Gastrocnemius medialis (tissue), 4 donors: ENCODE measurements at regions not wholly inside any gene's neighbourhood (a gene's known extent, or its start where the extent isn't known, plus 50 kb on each side); places are given as distances from the start of the nearest gene placed in this dataset.
A peak's percentile ranks its signal among the peaks of the same experiment; 100 is the strongest.

Experiments
- ATAC-seq, 2 donors: fragments of 150-250 bp; one replicate each; pipeline ENCODE4 v1.9.1; 2016
- DNase-seq, 2 donors: peaks; one replicate each; pipeline ENCODE4 v3.0.0-alpha.2; 2019
- H3K27ac ChIP-seq, 4 donors: fragments of 200-600 bp; sonication (generic); 1 replicate in 1 of 4; 2 replicates in 3 of 4; pipeline ENCODE4 v1.5.1; 2016 to 2018; ENCODE audit warnings: mild to moderate bottlenecking in 2 of 4, moderate library complexity in 1 of 4
- H3K27me3 ChIP-seq, 3 donors: fragments of 200-600 bp; sonication (generic) in 2 of 3; 1 replicate in 1 of 3; 2 replicates in 2 of 3; pipeline versions ENCODE4 v1.5.1 to v1.6.0; 2016 to 2019; ENCODE audit warnings: mild to moderate bottlenecking in 1 of 3, moderate library complexity in 1 of 3
- H3K36me3 ChIP-seq, 2 donors: fragments of 200-600 bp; sonication (generic) in 1 of 2; one replicate each; pipeline ENCODE4 v1.5.1; 2017 to 2018
- H3K4me1 ChIP-seq, 2 donors: fragments of 200-600 bp; sonication (generic) in 1 of 2; one replicate each; pipeline ENCODE4 v1.5.1; 2016 to 2017; ENCODE audit warnings: mild to moderate bottlenecking in 2 of 2
- H3K4me3 ChIP-seq, 4 donors: fragments of 200-600 bp; sonication (generic) in 3 of 4; 1 replicate in 1 of 4; 2 replicates in 3 of 4; pipeline ENCODE4 v1.5.1; 2016 to 2019; ENCODE audit warnings: mild to moderate bottlenecking in 2 of 4
- H3K9me3 ChIP-seq, 3 donors: fragments of 200-600 bp; sonication (generic) in 2 of 3; 1 replicate in 1 of 3; 2 replicates in 2 of 3; pipeline ENCODE4 v1.5.1; 2016 to 2019
- POLR2A ChIP-seq, 2 donors: fragments of 450-650 bp; IDR thresholded peaks; one replicate each; pipeline ENCODE4 v1.6.1; 2017; ENCODE audit warnings: antibody characterized with exemption in 2 of 2, mild to moderate bottlenecking in 2 of 2, moderate library complexity in 2 of 2
- in situ Hi-C, 4 donors: fragments of 200-750 bp; cut with MboI; loops; one replicate each; pipeline versions ENCODE4 v1.15.0 to v1.8.0; 2017; ENCODE audit warnings: low sequenced_read_pairs in 4 of 4
- intact Hi-C: fragments of 100-400 bp; cut with DNase I; formaldehyde crosslinking; loops from one replicate; pipeline ENCODE4 v1.15.1; 2023; ENCODE audit warnings: low total_unique reads
- TF ChIP-seq, protein P1 (sequence below), 5 experiments: fragments of 450-650 bp in 3 of 5; fragments of 200-600 bp in 2 of 5; sonication (generic) in 2 of 5; IDR thresholded peaks in 4 of 5; conservative IDR thresholded peaks in 1 of 5; 1 replicate in 4 of 5; 2 replicates in 1 of 5; pipeline ENCODE4 v1.5.1; 2016 to 2019; ENCODE audit warnings: antibody characterized with exemption in 5 of 5, mild to moderate bottlenecking in 3 of 5, moderate library complexity in 3 of 5

DNA sequence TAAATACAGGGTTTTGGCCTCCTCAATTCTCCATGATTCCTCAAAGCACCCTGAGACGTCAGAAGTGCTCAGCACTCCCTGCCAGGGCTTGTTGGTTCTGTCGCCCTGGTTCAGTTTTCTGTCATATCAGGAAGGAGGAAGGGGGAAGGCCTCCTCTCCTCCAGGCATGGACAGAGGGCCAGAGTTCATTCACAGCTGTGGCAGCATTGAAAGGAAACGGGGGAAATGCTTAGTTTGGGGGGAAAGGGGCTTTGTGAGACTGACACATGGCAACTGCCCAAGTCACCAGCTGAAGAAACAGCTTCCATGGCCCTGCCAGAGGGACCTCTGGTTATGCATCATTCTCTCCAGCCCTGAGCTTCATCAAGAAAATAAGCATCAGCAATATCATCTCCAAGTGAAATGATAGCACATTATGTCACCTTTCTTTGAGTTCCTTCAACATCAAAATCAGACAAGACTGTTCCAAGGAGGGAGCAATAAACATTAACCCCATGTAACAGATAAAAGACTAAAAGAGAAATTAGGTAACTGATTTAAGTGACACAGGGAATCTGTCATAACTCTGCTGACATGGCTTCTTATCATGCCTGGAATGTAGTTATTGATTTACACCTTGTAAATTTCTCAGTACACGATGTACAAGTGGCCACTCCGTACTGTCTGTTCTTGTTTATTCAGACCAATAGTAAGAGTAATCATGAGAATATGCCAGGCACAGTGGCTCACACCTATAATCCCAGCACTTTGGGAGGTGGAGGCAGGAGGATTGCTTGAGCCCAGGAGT, 103.2 kb upstream of the SLC25A33 start:
- in situ Hi-C loops (no loop called here), intact Hi-C loops (loop anchor here (2.0 to 10.0 kb wide), 2 partner anchors 51 to 371 kb away; partner anchors contain the start of gene SLC2A5)
- H3K4me3 ChIP-seq, result no peak overlapping the region
- H3K36me3 ChIP-seq, result no peaks in the 10 kb centered on the region
- H3K4me1 ChIP-seq, result peaks cover 47 to 52% of the 10 kb centered on the region in 2 donors
- no peaks in the 10 kb centered on the region for H3K9me3 ChIP-seq
- peak overlapping the region; percentile 61 to 96 (median 92) for H3K27ac ChIP-seq
- no peaks in the 10 kb centered on the region for H3K27me3 ChIP-seq
- TF ChIP-seq, protein P1, sequence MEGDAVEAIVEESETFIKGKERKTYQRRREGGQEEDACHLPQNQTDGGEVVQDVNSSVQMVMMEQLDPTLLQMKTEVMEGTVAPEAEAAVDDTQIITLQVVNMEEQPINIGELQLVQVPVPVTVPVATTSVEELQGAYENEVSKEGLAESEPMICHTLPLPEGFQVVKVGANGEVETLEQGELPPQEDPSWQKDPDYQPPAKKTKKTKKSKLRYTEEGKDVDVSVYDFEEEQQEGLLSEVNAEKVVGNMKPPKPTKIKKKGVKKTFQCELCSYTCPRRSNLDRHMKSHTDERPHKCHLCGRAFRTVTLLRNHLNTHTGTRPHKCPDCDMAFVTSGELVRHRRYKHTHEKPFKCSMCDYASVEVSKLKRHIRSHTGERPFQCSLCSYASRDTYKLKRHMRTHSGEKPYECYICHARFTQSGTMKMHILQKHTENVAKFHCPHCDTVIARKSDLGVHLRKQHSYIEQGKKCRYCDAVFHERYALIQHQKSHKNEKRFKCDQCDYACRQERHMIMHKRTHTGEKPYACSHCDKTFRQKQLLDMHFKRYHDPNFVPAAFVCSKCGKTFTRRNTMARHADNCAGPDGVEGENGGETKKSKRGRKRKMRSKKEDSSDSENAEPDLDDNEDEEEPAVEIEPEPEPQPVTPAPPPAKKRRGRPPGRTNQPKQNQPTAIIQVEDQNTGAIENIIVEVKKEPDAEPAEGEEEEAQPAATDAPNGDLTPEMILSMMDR (IDR thresholded peaks at IDR 0.05 in 4 of 5, conservative IDR thresholded peaks at IDR 0.05 in 1 of 5), result no peak
- peak in 1 of 2 donors; percentile 27 for TF ChIP-seq POLR2A (IDR thresholded peaks at IDR 0.05)
- ATAC-seq, result peak in 1 of 2 donors; percentile 58
- no peak for DNase-seq

DNA sequence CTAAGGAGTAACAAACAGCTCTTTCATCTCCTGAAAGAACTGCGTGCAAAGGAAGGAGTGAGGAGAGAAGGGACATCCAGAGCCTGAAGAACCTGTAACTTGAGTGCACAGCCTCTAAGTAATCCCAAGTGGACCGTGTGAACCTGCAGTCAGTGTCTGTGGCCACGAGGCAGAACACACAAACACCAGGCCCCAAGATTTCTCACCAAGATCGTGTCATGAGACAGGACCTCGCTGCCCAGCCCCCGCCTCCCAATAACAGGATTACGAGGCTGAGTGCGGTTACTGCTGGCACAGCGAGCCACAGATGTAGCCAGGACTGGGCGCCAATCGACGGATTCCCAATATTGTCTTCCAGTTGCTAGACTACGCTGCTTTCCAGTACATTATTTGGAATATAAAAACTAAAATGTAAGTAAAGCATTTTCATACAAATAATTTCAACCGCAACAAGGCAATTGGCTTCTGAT, 101.3 kb upstream of the SLC25A33 start:
- intact Hi-C loops (loop anchor here (2.0 to 10.0 kb wide), 3 partner anchors 53 to 373 kb away; partner anchors contain the start of gene SLC2A5), in situ Hi-C loops (no loop called here)
- Histone ChIP-seq H3K4me1 (peaks cover 67 to 72% of the 10 kb centered on the region in 2 donors), H3K27ac (peak overlapping the region; percentile 61 to 96 (median 92)), H3K36me3 (no peaks in the 10 kb centered on the region), H3K9me3 (no peaks in the 10 kb centered on the region), H3K27me3 (no peaks in the 10 kb centered on the region), H3K4me3 (no peak overlapping the region)
- TF ChIP-seq, protein P1 (IDR thresholded peaks at IDR 0.05 in 4 of 5, conservative IDR thresholded peaks at IDR 0.05 in 1 of 5), result no peak
- TF ChIP-seq POLR2A (IDR thresholded peaks at IDR 0.05), result peak in 1 of 2 donors; percentile 42
- ATAC-seq (peak; percentile 24 to 31), DNase-seq (peak; percentile 78)

DNA sequence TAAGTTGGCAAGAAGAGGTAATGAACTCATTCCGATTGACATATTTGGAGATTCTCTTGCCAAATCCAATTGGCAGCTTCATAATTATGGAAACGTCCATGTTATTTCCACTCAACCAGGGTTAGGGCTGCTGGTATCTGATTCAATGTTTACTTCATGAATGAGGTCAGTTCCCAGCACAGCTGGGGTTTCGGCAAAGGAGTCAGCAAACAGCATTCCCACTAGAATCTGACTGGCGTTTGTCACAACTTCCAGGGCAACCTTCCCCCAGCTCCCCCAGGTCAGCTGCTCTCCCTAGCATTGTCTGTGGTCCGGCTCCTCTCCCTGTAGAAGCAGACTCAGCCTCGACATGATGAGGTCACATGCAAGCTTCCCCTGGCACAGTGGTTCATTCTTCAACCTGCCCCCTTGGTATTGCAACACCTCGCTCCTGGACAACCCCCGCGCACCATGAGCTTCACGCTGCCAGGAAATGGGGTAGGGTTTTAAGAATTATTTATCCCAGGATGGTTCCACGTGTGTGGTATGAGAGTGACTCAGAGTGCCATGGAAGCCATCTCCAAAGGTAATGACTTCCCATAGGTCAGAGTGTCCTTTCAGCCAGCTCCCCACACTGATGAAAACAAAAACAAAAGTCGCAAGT, 100.7 kb upstream of the SLC25A33 start:
- H3K9me3 ChIP-seq, result no peaks in the 10 kb centered on the region
- H3K4me1 ChIP-seq, result peaks cover 69 to 76% of the 10 kb centered on the region in 2 donors
- no peaks in the 10 kb centered on the region for H3K36me3 ChIP-seq
- peak; percentile 77 to 82 for DNase-seq
- TF ChIP-seq, protein P1 (IDR thresholded peaks at IDR 0.05 in 4 of 5, conservative IDR thresholded peaks at IDR 0.05 in 1 of 5), result no peak
- TF ChIP-seq POLR2A (IDR thresholded peaks at IDR 0.05), result peak in 1 of 2 donors; percentile 28
- intact Hi-C loops, result loop anchor here (2.0 to 10.0 kb wide), 2 partner anchors 62 to 374 kb away; partner anchors contain the start of gene SLC2A5
- no peak overlapping the region for H3K4me3 ChIP-seq
- in situ Hi-C loops, result no loop called here
- no peaks in the 10 kb centered on the region for H3K27me3 ChIP-seq
- ATAC-seq, result peak; percentile 46 to 51
- H3K27ac ChIP-seq, result peak overlapping the region; percentile 61 to 96 (median 92)

DNA sequence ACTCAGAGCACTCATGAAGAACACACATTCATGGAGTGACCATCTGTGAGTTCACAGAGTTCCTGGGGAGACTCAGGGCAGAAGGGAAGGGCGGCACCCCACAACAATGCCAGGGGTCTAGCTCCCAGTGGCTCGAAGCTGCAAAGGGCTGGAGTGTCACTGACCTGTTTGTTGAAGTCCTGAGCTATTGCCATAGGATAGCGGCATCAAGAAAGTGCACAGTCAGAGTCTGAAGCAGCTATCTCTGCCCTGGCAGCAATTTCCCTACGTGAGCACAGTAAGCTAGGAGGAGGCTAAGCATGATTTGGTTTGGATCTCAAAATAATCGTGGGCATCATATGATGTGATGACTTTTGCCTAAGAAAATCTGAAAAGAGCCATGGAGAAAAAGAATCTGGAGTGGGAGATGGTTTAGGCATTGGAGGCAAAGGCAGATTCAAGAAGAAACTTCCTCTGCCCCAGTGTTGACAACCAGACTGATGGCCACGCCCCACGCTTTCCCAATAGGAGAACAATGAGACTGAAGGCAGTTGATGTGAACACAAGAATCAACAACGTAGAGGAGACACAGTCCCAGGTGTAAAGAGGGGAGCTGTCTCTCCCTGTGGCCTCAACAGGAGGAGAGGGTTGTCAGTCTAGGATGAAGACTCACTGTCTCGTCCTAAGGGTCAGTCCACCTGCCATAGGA, 100.0 kb upstream of the SLC25A33 start:
- in situ Hi-C loops, result no loop called here

More for the DNA sequence above, 100.0 kb upstream of the SLC25A33 start:
- Histone ChIP-seq H3K4me3 (no peak overlapping the region), H3K9me3 (no peaks in the 10 kb centered on the region), H3K4me1 (peaks cover 74 to 83% of the 10 kb centered on the region in 2 donors), H3K36me3 (no peaks in the 10 kb centered on the region), H3K27ac (peak overlapping the region; percentile 61 to 96 (median 92)), H3K27me3 (no peaks in the 10 kb centered on the region)
- peak; percentile 2 to 21 for ATAC-seq
- DNase-seq, result peak; percentile 54 to 57
- TF ChIP-seq, protein P1 (IDR thresholded peaks at IDR 0.05 in 4 of 5, conservative IDR thresholded peaks at IDR 0.05 in 1 of 5), result no peak
- TF ChIP-seq POLR2A (IDR thresholded peaks at IDR 0.05), result peak in 1 of 2 donors; percentile 41
- intact Hi-C loops, result loop anchor here (2.0 to 10.0 kb wide), 2 partner anchors 62 to 374 kb away; partner anchors contain the start of gene SLC2A5
